ENCODE measurements at regions not wholly inside any gene's neighbourhood (a gene's known extent, or its start where the extent isn't known, plus 50 kb on each side); places are given as distances from the start of the nearest gene placed in this dataset.

DNA sequence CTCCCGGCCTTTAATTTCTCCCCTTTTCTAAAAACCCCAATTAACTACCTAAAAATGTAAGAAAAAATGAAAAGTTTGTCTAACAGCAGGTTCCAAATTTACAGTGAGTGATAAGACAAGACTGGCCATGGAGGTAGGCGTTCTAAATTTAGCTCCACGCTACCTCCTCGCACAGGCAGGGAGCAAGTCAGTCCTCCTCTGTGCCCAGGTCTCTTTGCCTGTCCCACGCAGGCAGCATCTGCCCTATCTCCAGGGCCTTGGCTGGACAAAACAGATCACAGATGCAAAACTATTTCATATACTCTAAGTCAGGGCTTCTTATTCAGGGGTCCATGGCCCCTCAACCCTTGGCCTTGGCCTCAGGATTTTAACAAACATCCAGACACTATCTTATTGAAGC lies 98.0 kb upstream of the JARID2 start:
- TF ChIP-seq, protein P1, sequence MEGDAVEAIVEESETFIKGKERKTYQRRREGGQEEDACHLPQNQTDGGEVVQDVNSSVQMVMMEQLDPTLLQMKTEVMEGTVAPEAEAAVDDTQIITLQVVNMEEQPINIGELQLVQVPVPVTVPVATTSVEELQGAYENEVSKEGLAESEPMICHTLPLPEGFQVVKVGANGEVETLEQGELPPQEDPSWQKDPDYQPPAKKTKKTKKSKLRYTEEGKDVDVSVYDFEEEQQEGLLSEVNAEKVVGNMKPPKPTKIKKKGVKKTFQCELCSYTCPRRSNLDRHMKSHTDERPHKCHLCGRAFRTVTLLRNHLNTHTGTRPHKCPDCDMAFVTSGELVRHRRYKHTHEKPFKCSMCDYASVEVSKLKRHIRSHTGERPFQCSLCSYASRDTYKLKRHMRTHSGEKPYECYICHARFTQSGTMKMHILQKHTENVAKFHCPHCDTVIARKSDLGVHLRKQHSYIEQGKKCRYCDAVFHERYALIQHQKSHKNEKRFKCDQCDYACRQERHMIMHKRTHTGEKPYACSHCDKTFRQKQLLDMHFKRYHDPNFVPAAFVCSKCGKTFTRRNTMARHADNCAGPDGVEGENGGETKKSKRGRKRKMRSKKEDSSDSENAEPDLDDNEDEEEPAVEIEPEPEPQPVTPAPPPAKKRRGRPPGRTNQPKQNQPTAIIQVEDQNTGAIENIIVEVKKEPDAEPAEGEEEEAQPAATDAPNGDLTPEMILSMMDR (conservative IDR thresholded peaks at IDR 0.05) = no peak
- TF ChIP-seq EZH2 (IDR thresholded peaks at IDR 0.05; ENCODE audit: low read depth) = no peak
